Transverse colon (tissue), 4 donors: ENCODE measurements at regions not wholly inside any gene's neighbourhood (a gene's known extent, or its start where the extent isn't known, plus 50 kb on each side); places are given as distances from the start of the nearest gene placed in this dataset.

ENCODE experiments used
- EP300 ChIP-seq: sonication (generic); formaldehyde crosslinking; IDR thresholded peaks from one replicate; pipeline ENCODE4 v1.6.1; 2017; ENCODE audit warnings: antibody characterized with exemption, low read depth
- POLR2A ChIP-seq: fragments of 450-650 bp; IDR thresholded peaks from one replicate; pipeline ENCODE4 v1.6.1; 2016; ENCODE audit warnings: antibody characterized with exemption, mild to moderate bottlenecking, moderate library complexity
- POLR2AphosphoS5 ChIP-seq, 3 donors: sonication (generic); formaldehyde crosslinking; IDR thresholded peaks; one replicate each; pipeline ENCODE4 v1.6.1; 2016; ENCODE audit warnings: antibody characterized with exemption in 3 of 3
- TF ChIP-seq, protein P1 (sequence below), 5 experiments: fragments of 200-600 bp in 3 of 5; fragments of 450-650 bp in 2 of 5; sonication (generic) in 3 of 5; IDR thresholded peaks; 1 replicate in 2 of 5; 2 replicates in 3 of 5; pipeline ENCODE4 v1.5.1; 2016 to 2017; ENCODE audit warnings: antibody characterized with exemption in 5 of 5, inconsistent platforms in 3 of 5, mild to moderate bottlenecking in 2 of 5, moderate library complexity in 1 of 5

DNA sequence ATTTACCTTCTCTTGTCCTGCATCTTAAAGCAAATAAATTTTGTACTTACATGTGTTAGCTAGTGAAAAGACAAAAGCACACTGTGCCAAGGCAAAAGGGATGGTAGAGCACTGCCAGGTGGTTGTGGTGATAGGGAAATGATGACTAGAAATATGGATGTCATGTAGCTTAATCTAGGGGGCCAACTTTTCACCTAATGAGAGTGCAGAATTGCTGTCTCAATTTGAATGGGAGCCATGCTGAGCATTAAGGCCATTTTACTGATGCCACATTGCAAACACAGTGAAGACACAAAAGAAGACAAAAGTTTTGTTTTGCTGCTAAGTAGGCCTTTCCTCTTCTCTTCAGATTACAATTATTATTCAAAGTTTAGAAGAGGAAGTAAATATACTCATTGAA is 274.7 kb downstream of the PDCD6IP start:
- TF ChIP-seq POLR2A (no peak), POLR2AphosphoS5 (IDR thresholded peaks at IDR 0.05) (no peak), EP300 (no peak)
- TF ChIP-seq, protein P1, sequence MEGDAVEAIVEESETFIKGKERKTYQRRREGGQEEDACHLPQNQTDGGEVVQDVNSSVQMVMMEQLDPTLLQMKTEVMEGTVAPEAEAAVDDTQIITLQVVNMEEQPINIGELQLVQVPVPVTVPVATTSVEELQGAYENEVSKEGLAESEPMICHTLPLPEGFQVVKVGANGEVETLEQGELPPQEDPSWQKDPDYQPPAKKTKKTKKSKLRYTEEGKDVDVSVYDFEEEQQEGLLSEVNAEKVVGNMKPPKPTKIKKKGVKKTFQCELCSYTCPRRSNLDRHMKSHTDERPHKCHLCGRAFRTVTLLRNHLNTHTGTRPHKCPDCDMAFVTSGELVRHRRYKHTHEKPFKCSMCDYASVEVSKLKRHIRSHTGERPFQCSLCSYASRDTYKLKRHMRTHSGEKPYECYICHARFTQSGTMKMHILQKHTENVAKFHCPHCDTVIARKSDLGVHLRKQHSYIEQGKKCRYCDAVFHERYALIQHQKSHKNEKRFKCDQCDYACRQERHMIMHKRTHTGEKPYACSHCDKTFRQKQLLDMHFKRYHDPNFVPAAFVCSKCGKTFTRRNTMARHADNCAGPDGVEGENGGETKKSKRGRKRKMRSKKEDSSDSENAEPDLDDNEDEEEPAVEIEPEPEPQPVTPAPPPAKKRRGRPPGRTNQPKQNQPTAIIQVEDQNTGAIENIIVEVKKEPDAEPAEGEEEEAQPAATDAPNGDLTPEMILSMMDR (IDR thresholded peaks at IDR 0.05) = no peak
